Globus pallidus (tissue), 1 donor: ENCODE measurements at regions not wholly inside any gene's neighbourhood (a gene's known extent, or its start where the extent isn't known, plus 50 kb on each side); places are given as distances from the start of the nearest gene placed in this dataset.
"Not testable (repeated sequence)": the region's sequence is repeated elsewhere in the genome, so short reads cannot be mapped to it uniquely, and the experiment has no call there.

Experiments
- DNase-seq: peaks from one replicate; pipeline ENCODE4 v3.0.0-alpha.2; 2015; ENCODE audit warnings: low spot score

- no peak for DNase-seq
Observed at GRCh38 chr1:192905049-192905448, 96.2 kb downstream of the RGS2 start.

- DNase-seq, result no peak
Observed at GRCh38 chr1:192906334-192906733, 97.5 kb downstream of the RGS2 start.

- no peak for DNase-seq
Observed at GRCh38 chr1:192907545-192908243, 98.9 kb downstream of the RGS2 start.

GRCh38 chr1:192911896-192912656 lies 103.2 kb downstream of the RGS2 start:
- not testable (repeated sequence) for DNase-seq

GRCh38 chr1:192913683-192914082 lies 104.8 kb downstream of the RGS2 start:
- no peak for DNase-seq

- DNase-seq, result no peak
Observed at GRCh38 chr1:192914092-192914491, 105.3 kb downstream of the RGS2 start.

GRCh38 chr1:192914696-192915095 lies 105.9 kb downstream of the RGS2 start:
- DNase-seq, result no peak

- no peak for DNase-seq
Observed at GRCh38 chr1:192916021-192916420, 107.2 kb downstream of the RGS2 start.

- no peak for DNase-seq
Observed at GRCh38 chr1:192918259-192918658, 109.4 kb downstream of the RGS2 start.

GRCh38 chr1:192920412-192920811 lies 111.6 kb downstream of the RGS2 start:
- no peak for DNase-seq

GRCh38 chr1:192925609-192926008 lies 116.8 kb downstream of the RGS2 start:
- no peak for DNase-seq

- no peak for DNase-seq
Observed at GRCh38 chr1:192926736-192927135, 117.9 kb downstream of the RGS2 start.

- DNase-seq, result peak; percentile 65
Observed at GRCh38 chr1:192927496-192927895, 118.7 kb downstream of the RGS2 start.

GRCh38 chr1:192929597-192929996 lies 120.8 kb downstream of the RGS2 start:
- DNase-seq, result no peak

GRCh38 chr1:192933744-192934143 lies 124.9 kb downstream of the RGS2 start:
- no peak for DNase-seq

GRCh38 chr1:192936313-192937018 lies 122.7 kb downstream of the UCHL5 start:
- DNase-seq, result no peak

GRCh38 chr1:192937128-192937527 lies 122.0 kb downstream of the UCHL5 start:
- no peak for DNase-seq

GRCh38 chr1:192939440-192939839 lies 119.7 kb downstream of the UCHL5 start:
- no peak for DNase-seq

GRCh38 chr1:192940658-192941057 lies 118.5 kb downstream of the UCHL5 start:
- DNase-seq, result no peak

- DNase-seq, result no peak
Observed at GRCh38 chr1:192941722-192942411, 117.3 kb downstream of the UCHL5 start.

- no peak for DNase-seq
Observed at GRCh38 chr1:192943108-192943507, 116.1 kb downstream of the UCHL5 start.

GRCh38 chr1:192943522-192943921 lies 115.6 kb downstream of the UCHL5 start:
- DNase-seq, result no peak
